ENCODE measurements at regions not wholly inside any gene's neighbourhood (a gene's known extent, or its start where the extent isn't known, plus 50 kb on each side); places are given as distances from the start of the nearest gene placed in this dataset.

GRCh38 chr18:52130624-52131301 lies 209.2 kb upstream of the DCC start:
- DNase-seq = no peak
- Histone ChIP-seq H3K27me3 (ENCODE audit: control insufficient read depth, insufficient read depth, low read length, poor library complexity, severe bottlenecking) (no peaks in the 10 kb centered on the region), H3K36me3 (ENCODE audit: control insufficient read depth, insufficient read depth, low read length) (no peaks in the 10 kb centered on the region), H3K9me3 (ENCODE audit: control insufficient read depth, low read length) (peaks cover 3% of the 10 kb centered on the region), H3K4me1 (ENCODE audit: control insufficient read depth, insufficient read depth, low read length) (no peaks in the 10 kb centered on the region), H3K27ac (ENCODE audit: low read depth, low read length) (no peak overlapping the region), H3K9ac (ENCODE audit: extremely low read depth, low read length, poor library complexity, severe bottlenecking) (no peak overlapping the region), H3K4me3 (ENCODE audit: low read length) (no peak overlapping the region)
- no peaks in the 10 kb centered on the region for H3K4me1 Mint-ChIP-seq
- peaks cover 8% of the 10 kb centered on the region for H3K9me3 Mint-ChIP-seq
- H3K4me3 Mint-ChIP-seq = no peak overlapping the region
- peaks cover 2% of the 10 kb centered on the region for H3K27me3 Mint-ChIP-seq (ENCODE audit: insufficient read depth)
- TF ChIP-seq CTCF (conservative IDR thresholded peaks at IDR 0.05) = no peak
- H3K27ac Mint-ChIP-seq = no peak overlapping the region
- WGBS, 2 experiments (ENCODE audit: insufficient coverage in 1 of 2, insufficient read length in 1 of 2) = 83 to 91% methylated on average over 1 to 4 of the region's 4 CpGs
- no peaks in the 10 kb centered on the region for H3K36me3 Mint-ChIP-seq (ENCODE audit: low read depth)

- Mint-ChIP-seq H3K4me1 (no peaks in the 10 kb centered on the region), H3K4me3 (no peak overlapping the region), H3K9me3 (peaks cover 18% of the 10 kb centered on the region), H3K27ac (no peak overlapping the region), H3K36me3 (ENCODE audit: low read depth) (peaks cover 5% of the 10 kb centered on the region), H3K27me3 (ENCODE audit: insufficient read depth) (no peaks in the 10 kb centered on the region)
- peaks cover 6% of the 10 kb centered on the region for H3K9me3 ChIP-seq (ENCODE audit: control insufficient read depth, low read length)
- no peaks in the 10 kb centered on the region for H3K36me3 ChIP-seq (ENCODE audit: control insufficient read depth, insufficient read depth, low read length)
- WGBS, 2 experiments (ENCODE audit: insufficient coverage in 1 of 2, insufficient read length in 1 of 2) = 92 to 94% methylated on average over 3 of the region's 3 CpGs
- TF ChIP-seq CTCF (conservative IDR thresholded peaks at IDR 0.05) = no peak
- no peak for DNase-seq
- H3K4me1 ChIP-seq (ENCODE audit: control insufficient read depth, insufficient read depth, low read length) = no peaks in the 10 kb centered on the region
- H3K27me3 ChIP-seq (ENCODE audit: control insufficient read depth, insufficient read depth, low read length, poor library complexity, severe bottlenecking) = no peaks in the 10 kb centered on the region
- H3K27ac ChIP-seq (ENCODE audit: low read depth, low read length) = no peak overlapping the region
- H3K4me3 ChIP-seq (ENCODE audit: low read length) = no peak overlapping the region
- no peak overlapping the region for H3K9ac ChIP-seq (ENCODE audit: extremely low read depth, low read length, poor library complexity, severe bottlenecking)
Observed at GRCh38 chr18:52131845-52132244, 208.2 kb upstream of the DCC start.

GRCh38 chr18:52136532-52136931 lies 203.5 kb upstream of the DCC start:
- Histone ChIP-seq H3K4me3 (ENCODE audit: low read length) (no peak overlapping the region), H3K36me3 (ENCODE audit: control insufficient read depth, insufficient read depth, low read length) (no peaks in the 10 kb centered on the region), H3K27me3 (ENCODE audit: control insufficient read depth, insufficient read depth, low read length, poor library complexity, severe bottlenecking) (no peaks in the 10 kb centered on the region), H3K4me1 (ENCODE audit: control insufficient read depth, insufficient read depth, low read length) (no peaks in the 10 kb centered on the region), H3K27ac (ENCODE audit: low read depth, low read length) (no peak overlapping the region), H3K9me3 (ENCODE audit: control insufficient read depth, low read length) (peaks cover 22% of the 10 kb centered on the region), H3K9ac (ENCODE audit: extremely low read depth, low read length, poor library complexity, severe bottlenecking) (no peak overlapping the region)
- no peak overlapping the region for H3K4me3 Mint-ChIP-seq
- no peaks in the 10 kb centered on the region for H3K27me3 Mint-ChIP-seq (ENCODE audit: insufficient read depth)
- TF ChIP-seq CTCF (conservative IDR thresholded peaks at IDR 0.05) = no peak
- no peaks in the 10 kb centered on the region for H3K4me1 Mint-ChIP-seq
- peaks cover 32% of the 10 kb centered on the region for H3K9me3 Mint-ChIP-seq
- H3K27ac Mint-ChIP-seq = no peak overlapping the region
- peaks cover 10% of the 10 kb centered on the region for H3K36me3 Mint-ChIP-seq (ENCODE audit: low read depth)
- no peak for DNase-seq
